RWPE2 (cell line): ENCODE measurements at regions not wholly inside any gene's neighbourhood (a gene's known extent, or its start where the extent isn't known, plus 50 kb on each side); places are given as distances from the start of the nearest gene placed in this dataset.

Experiments
- ATAC-seq: fragments of 200-7000 bp; cut with Tn5 transposase; 3 replicates; pipeline ENCODE4 v1.9.1; 2021; ENCODE audit warnings: low read depth
- DNase-seq: peaks from one replicate; pipeline ENCODE4 v3.0.0-alpha.2; 2020; ENCODE audit warnings: low spot score
- H3K27ac ChIP-seq: fragments of 450-650 bp; 2 replicates; pipeline ENCODE4 v1.5.1; 2017; ENCODE audit warnings: mild to moderate bottlenecking; ENCODE audit not compliant: poor library complexity, severe bottlenecking
- H3K27me3 ChIP-seq: fragments of 250-450 bp; sonication (Bioruptor Pico); 2 replicates; pipeline ENCODE4 v1.5.1; 2021; ENCODE audit warnings: mild to moderate bottlenecking, moderate library complexity; ENCODE audit not compliant: insufficient read depth, poor library complexity, severe bottlenecking
- H3K36me3 ChIP-seq: fragments of 250-450 bp; sonication (Bioruptor Pico); 2 replicates; pipeline ENCODE4 v1.5.1; 2020; ENCODE audit warnings: low read depth, mild to moderate bottlenecking, moderate library complexity
- H3K4me1 ChIP-seq: fragments of 250-450 bp; sonication (Bioruptor Pico); 2 replicates; pipeline ENCODE4 v1.5.1; 2021; ENCODE audit warnings: mild to moderate bottlenecking, moderate library complexity; ENCODE audit not compliant: insufficient read depth, poor library complexity, severe bottlenecking
- H3K4me3 ChIP-seq: fragments of 250-450 bp; sonication (Bioruptor Pico); 2 replicates; pipeline ENCODE4 v1.5.1; 2021; ENCODE audit warnings: mild to moderate bottlenecking, moderate library complexity; ENCODE audit not compliant: severe bottlenecking
- H3K9me3 ChIP-seq: fragments of 250-450 bp; sonication (Bioruptor Pico); 2 replicates; pipeline ENCODE4 v1.5.1; 2021; ENCODE audit warnings: mild to moderate bottlenecking, moderate library complexity; ENCODE audit not compliant: severe bottlenecking
- TF ChIP-seq, protein P1 (sequence below): fragments of 450-650 bp; IDR thresholded peaks from one replicate; pipeline ENCODE4 v1.5.1; 2017; ENCODE audit warnings: mild to moderate bottlenecking, moderate library complexity; ENCODE audit not compliant: poor library complexity, severe bottlenecking

DNA sequence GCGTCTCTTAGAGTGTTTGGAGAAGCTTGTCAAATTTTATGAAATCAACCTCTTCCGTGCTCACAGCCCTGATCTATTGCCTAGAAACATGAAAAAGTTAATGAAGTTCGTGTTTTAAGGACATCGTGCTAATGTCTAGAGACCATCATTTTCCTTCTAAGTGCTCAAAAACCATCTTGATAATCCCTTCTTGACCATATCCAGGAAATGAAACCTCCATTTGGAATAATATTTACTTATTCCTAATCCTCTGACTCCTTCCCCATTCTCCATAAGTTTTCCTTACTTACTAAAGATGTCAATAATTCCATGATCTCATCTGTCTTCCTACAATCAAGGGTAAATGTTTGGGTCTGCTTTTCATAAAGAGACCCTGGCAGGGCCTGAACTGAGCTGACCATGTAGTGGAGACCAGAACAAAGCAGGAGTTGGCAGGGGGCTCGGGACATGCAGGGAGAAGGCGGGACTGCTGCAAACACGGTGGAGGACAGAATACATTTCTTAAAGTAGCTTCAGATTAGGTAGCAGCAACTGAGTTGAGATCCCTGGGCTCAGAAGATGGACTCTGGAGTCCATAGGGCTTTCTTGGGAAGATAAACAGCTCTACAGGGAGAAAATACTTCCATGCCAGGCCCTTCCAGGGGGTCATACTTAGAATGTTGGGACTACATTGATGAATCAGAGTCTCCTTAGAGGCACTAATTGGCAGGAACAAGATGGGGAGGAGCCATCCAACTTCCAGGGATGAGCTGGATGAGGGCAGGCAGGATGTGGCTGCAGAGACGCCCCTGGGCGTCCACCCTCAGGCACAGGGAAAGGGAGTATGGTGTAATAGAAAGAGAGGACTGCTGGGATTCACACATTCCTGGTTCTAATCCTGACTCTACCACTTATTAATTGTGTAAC is 100.7 kb downstream of the RIN2 start:
- Histone ChIP-seq H3K36me3 (no peaks in the 10 kb centered on the region), H3K27ac (no peak overlapping the region), H3K9me3 (no peaks in the 10 kb centered on the region), H3K4me1 (no peaks in the 10 kb centered on the region), H3K4me3 (no peak overlapping the region), H3K27me3 (no peaks in the 10 kb centered on the region)
- TF ChIP-seq, protein P1, sequence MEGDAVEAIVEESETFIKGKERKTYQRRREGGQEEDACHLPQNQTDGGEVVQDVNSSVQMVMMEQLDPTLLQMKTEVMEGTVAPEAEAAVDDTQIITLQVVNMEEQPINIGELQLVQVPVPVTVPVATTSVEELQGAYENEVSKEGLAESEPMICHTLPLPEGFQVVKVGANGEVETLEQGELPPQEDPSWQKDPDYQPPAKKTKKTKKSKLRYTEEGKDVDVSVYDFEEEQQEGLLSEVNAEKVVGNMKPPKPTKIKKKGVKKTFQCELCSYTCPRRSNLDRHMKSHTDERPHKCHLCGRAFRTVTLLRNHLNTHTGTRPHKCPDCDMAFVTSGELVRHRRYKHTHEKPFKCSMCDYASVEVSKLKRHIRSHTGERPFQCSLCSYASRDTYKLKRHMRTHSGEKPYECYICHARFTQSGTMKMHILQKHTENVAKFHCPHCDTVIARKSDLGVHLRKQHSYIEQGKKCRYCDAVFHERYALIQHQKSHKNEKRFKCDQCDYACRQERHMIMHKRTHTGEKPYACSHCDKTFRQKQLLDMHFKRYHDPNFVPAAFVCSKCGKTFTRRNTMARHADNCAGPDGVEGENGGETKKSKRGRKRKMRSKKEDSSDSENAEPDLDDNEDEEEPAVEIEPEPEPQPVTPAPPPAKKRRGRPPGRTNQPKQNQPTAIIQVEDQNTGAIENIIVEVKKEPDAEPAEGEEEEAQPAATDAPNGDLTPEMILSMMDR, result no peak
- DNase-seq (no peak), ATAC-seq (peak; percentile 50; the same call in 2 of the 3 replicates)

DNA sequence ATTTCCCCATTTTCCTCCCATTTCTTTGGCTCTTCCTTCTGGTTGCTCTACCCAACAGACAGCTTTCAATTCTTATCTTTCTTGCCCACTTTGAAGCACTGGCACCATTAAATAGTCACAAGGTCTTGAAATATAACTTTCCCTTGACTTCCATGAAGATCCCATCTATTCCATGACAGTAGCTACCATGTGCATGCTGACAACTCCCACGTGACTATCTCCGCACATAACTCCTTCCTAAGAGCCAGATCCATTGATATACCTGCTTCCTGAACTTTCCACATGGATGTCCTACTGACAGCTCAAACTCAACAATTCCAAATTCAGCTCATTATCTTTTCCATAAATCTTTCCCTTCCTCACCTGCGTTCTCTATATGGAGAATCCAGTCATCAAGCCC is 101.4 kb downstream of the RIN2 start:
- Histone ChIP-seq H3K36me3 (no peaks in the 10 kb centered on the region), H3K4me3 (no peak overlapping the region), H3K9me3 (no peaks in the 10 kb centered on the region), H3K27ac (no peak overlapping the region), H3K4me1 (no peaks in the 10 kb centered on the region), H3K27me3 (no peaks in the 10 kb centered on the region)
- TF ChIP-seq, protein P1, result no peak
- no peak for DNase-seq
- ATAC-seq, result no peak

DNA sequence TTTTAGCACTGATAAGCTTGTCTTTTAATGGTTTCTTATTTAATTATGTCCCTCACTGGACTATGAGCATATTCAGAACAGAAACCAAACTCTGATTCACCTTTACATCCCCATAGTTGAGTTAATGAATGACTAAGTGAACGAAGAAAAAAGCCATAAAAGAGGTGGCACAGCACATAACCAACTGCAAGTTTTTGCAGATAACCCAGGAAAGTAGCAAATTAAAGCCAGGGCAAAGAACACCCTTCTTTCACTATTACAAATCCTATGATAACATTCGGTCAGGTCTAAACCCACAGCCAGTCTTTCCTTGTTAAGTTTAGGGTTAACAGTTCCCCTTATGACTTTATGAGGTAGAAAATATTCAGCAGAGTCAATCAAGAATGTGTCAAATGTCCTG is 102.7 kb downstream of the RIN2 start:
- no peak for DNase-seq
- H3K4me3 ChIP-seq, result no peak overlapping the region
- ATAC-seq, result no peak
- TF ChIP-seq, protein P1, result no peak
- H3K27me3 ChIP-seq, result no peaks in the 10 kb centered on the region
- no peaks in the 10 kb centered on the region for H3K9me3 ChIP-seq
- no peaks in the 10 kb centered on the region for H3K36me3 ChIP-seq
- no peaks in the 10 kb centered on the region for H3K4me1 ChIP-seq
- H3K27ac ChIP-seq, result no peak overlapping the region

DNA sequence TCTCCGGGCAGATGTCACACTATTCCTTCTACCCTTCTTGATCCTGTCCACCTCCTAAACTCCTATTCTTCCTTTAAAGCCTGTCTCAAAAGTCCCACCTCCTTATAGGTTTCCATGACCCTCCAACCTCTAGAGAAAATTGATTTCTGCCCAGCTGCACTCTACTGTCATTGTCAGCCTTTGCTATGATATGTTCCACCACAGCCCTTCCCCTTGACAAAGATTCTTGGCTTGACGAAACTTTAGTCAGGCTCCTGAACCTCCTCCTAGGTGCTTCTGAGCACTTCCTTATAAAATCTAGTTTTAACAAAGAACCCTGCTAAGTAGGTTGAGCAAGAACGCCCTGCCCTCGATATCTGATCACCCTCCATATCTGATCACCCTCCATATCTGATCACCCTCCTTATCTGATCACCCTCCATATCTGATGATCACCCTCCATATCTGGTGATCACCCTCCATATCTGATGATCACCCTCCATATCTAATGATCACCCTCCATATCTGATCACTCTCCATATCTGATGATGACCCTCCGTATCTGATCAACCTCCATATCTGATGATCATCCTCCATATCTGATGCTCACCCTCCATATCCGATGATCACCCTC is 103.2 kb downstream of the RIN2 start:
- no peak overlapping the region for H3K27ac ChIP-seq
- H3K4me3 ChIP-seq, result no peak overlapping the region
- H3K36me3 ChIP-seq, result no peaks in the 10 kb centered on the region
- H3K4me1 ChIP-seq, result no peaks in the 10 kb centered on the region
- TF ChIP-seq, protein P1, result no peak
- no peak for ATAC-seq
- H3K9me3 ChIP-seq, result no peaks in the 10 kb centered on the region
- no peaks in the 10 kb centered on the region for H3K27me3 ChIP-seq
- DNase-seq, result no peak

DNA sequence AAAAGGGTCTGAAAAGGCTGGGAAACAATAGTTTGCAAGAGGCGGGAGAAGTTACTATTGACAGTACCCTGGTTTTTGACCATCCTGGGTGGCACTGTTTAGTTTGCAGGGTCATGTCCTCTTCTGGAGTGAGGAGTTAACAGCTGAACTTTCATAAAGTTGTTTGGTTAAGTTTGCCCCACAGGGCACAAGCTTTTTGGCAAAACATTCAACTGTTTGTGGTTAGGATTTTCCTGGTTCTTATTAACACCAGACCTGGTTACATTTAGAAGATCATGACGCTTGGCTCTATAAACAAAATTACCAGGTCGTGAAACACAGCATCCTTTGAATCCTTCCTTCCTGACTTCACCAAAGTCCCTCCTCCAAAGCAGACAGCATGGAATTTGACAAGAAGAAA is 106.1 kb downstream of the RIN2 start:
- no peak for ATAC-seq
- Histone ChIP-seq H3K27me3 (no peaks in the 10 kb centered on the region), H3K36me3 (no peaks in the 10 kb centered on the region), H3K4me3 (no peak overlapping the region), H3K4me1 (peaks cover 7% of the 10 kb centered on the region), H3K27ac (no peak overlapping the region), H3K9me3 (no peaks in the 10 kb centered on the region)
- no peak for DNase-seq
- TF ChIP-seq, protein P1, result no peak
